Naive thymus-derived CD8-positive, alpha-beta T cell (primary cell): ENCODE measurements at regions not wholly inside any gene's neighbourhood (a gene's known extent, or its start where the extent isn't known, plus 50 kb on each side); places are given as distances from the start of the nearest gene placed in this dataset.
"Not testable (repeated sequence)": the region's sequence is repeated elsewhere in the genome, so short reads cannot be mapped to it uniquely, and the experiment has no call there.

ENCODE experiments used
- ATAC-seq, 2 donors: fragments of 150-1000 bp; cut with Tn5 transposase in 1 of 2; sonication (Bioruptor Pico), chemical (Tn5 transposase) in 1 of 2; 1 replicate in 1 of 2; 2 replicates in 1 of 2; pipeline ENCODE4 v1.10.0; 2021; ENCODE audit warnings: mild to moderate bottlenecking in 2 of 2, moderate library complexity in 2 of 2
- POLR2A ChIA-PET: fragments of 350-600 bp; sonication (Branson Sonifier 250); formaldehyde crosslinking; loops from one replicate; lab custom pipeline; 2021; ENCODE audit warnings: antibody characterized with exemption; lab: Charles Lee
- DNase-seq, 10 donors: peaks; one replicate each; pipeline versions ENCODE4 v3.0.0 to v3.0.0-alpha.2; 2020 to 2022
- H3K27ac Mint-ChIP-seq, 10 donors: one replicate each; pipeline ENCODE4 v1.8.0; 2020 to 2022; ENCODE audit warnings: mild to moderate bottlenecking in 10 of 10, mixed read lengths in 10 of 10, moderate library complexity in 4 of 10, inconsistent platforms in 1 of 10
- H3K27me3 Mint-ChIP-seq, 5 donors: one replicate each; pipeline ENCODE4 v1.8.0; 2021 to 2022; ENCODE audit warnings: mixed read lengths in 5 of 5
- H3K36me3 Mint-ChIP-seq, 3 donors: one replicate each; pipeline ENCODE4 v1.8.0; 2020 to 2022; ENCODE audit warnings: mixed read lengths in 3 of 3, mild to moderate bottlenecking in 2 of 3, inconsistent platforms in 1 of 3
- H3K4me1 Mint-ChIP-seq, 4 donors: one replicate each; pipeline ENCODE4 v1.8.0; 2021 to 2022; ENCODE audit warnings: mixed read lengths in 4 of 4
- H3K4me3 Mint-ChIP-seq, 10 donors: one replicate each; pipeline ENCODE4 v1.8.0; 2020 to 2022; ENCODE audit warnings: mild to moderate bottlenecking in 10 of 10, mixed read lengths in 10 of 10, moderate library complexity in 6 of 10, inconsistent platforms in 1 of 10
- H3K9me3 Mint-ChIP-seq, 9 donors: one replicate each; pipeline ENCODE4 v1.8.0; 2020 to 2022; ENCODE audit warnings: mixed read lengths in 9 of 9, mild to moderate bottlenecking in 3 of 9, inconsistent platforms in 1 of 9, moderate library complexity in 1 of 9

DNA sequence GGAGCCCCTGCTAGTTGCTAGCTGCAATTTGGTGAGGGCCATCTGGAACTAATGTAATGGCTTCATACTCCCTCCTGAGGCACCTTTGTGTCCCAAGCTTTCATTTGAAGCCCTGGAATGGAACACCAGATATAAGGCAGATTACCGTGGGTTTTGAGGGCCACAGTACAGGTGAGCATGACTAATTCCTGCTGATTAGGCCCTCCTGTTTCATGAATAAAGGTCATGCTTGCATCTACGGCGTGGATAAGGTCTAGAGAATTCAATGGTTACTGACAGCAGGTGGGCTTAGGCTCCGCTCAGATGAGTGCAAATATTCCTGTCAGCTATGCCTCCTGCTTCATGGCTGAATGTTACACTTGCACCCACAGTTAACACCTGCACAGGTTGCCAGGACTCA, 495.4 kb downstream of the NAP1L3 start:
- DNase-seq (no peak), ATAC-seq (no peak)
- Mint-ChIP-seq H3K9me3 (peaks cover 0 to 32% (median 10%) of the 10 kb centered on the region in 9 donors), H3K4me1 (no peaks in the 10 kb centered on the region), H3K4me3 (no peak overlapping the region), H3K36me3 (peaks cover 0 to 13% (median 0%) of the 10 kb centered on the region in 3 donors), H3K27ac (no peak overlapping the region), H3K27me3 (no peaks in the 10 kb centered on the region)
- POLR2A ChIA-PET, result no interaction called here

DNA sequence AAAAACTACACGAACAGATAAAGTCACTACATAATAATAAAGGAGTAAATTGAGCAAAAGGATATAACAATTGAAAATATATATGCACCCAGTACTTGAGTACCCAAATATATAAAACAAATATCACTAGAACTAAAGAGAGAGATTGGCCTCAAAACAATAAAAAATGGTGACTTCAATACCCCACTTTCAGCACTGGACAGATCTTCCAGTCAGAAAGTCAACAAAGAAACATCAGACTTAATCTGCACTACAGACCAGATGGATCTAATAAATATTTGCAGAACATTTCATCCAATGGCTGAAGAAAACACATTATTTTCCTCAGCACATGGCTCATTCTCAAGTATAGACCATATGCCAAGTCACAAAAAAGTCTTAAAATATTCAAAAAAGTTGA, 503.6 kb downstream of the NAP1L3 start:
- Mint-ChIP-seq H3K36me3 (peaks cover 0 to 27% (median 0%) of the 10 kb centered on the region in 3 donors), H3K4me3 (no peak overlapping the region), H3K9me3 (peaks cover 0 to 60% (median 16%) of the 10 kb centered on the region in 9 donors), H3K27me3 (no peaks in the 10 kb centered on the region), H3K4me1 (no peaks in the 10 kb centered on the region), H3K27ac (no peak overlapping the region)
- DNase-seq, result no peak
- no peak for ATAC-seq
- POLR2A ChIA-PET, result no interaction called here

DNA sequence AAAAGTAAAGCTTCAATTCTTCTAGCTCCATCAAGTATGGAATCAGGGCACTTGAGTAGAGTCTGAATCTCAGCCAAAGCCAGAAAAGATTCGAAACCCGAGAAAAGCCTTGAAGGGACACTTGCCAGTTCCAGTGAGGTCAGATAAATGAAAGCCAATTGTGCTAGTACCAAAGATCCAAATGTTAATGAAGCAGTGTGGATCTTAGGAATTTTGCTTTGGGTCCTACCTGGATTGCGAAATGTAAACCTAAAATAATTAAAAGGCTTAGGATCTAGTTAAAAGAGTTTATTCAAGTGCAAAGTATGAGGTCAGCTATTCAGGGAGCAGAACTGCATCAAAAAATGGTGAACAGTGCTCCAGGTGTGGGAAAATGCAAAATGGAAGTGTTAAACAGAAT, 552.6 kb downstream of the NAP1L3 start:
- ATAC-seq (no peak), DNase-seq (no peak)
- POLR2A ChIA-PET, result no interaction called here
- no peak overlapping the region for H3K4me3 Mint-ChIP-seq
- no peak overlapping the region for H3K27ac Mint-ChIP-seq
- H3K27me3 Mint-ChIP-seq, result no peaks in the 10 kb centered on the region
- no peaks in the 10 kb centered on the region for H3K36me3 Mint-ChIP-seq
- peaks cover 0 to 4% (median 0%) of the 10 kb centered on the region in 9 donors for H3K9me3 Mint-ChIP-seq
- H3K4me1 Mint-ChIP-seq, result no peaks in the 10 kb centered on the region

DNA sequence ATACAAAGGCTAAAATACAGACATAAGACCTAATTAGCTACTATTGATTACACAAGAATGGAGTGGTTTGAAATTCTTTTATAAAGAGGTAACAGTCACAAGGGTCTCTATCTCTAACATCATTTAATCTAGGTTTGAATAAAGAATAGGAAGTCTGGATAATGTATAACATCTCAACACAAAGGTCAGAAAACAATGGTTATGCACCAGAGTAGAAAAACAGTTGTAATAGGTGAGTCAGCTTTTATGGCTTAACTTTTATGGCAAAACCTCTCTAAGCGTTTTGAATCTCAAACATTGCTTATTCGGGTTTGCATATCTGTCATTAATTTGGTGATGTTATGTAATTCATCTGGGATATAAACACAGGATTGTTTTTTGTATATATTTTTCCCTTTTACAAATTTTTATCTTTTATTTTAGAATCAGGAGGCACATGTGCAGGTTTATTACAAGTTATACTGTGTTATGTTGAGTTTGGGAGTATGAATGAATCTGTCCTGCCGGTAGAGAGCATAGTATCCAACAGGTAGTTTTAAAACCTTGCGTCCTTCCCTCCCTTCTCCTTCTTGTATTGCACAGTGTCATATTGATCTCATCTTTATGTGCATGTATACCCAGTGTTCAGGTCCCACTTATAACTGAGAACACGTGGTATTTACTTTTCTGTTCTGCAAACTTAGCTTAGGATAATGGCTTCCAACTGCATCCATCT, 569.9 kb downstream of the NAP1L3 start:
- DNase-seq, H3K4me3 Mint-ChIP-seq, H3K36me3 Mint-ChIP-seq, POLR2A ChIA-PET, H3K4me1 Mint-ChIP-seq, H3K9me3 Mint-ChIP-seq, H3K27ac Mint-ChIP-seq, H3K27me3 Mint-ChIP-seq, ATAC-seq: not testable (repeated sequence)

DNA sequence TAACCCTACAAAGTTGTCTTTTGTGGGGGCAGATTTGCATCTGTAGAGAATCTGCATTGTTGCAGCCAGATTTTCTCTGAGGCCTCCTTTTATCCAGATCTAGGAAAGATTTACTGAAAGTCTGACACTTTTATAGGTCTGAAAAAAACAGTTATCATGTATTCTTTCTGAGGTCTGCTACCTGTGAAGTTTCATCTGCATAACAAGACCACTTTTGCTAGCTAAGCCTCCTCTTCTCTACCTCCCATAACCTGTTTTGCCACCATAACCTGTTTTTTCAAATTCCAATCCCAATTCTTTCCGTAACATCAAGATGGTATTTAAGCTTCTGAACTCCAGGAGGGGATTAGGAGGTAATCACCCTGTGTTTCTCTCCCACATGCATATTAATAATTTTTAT, 577.8 kb downstream of the NAP1L3 start:
- H3K9me3 Mint-ChIP-seq, H3K27ac Mint-ChIP-seq, POLR2A ChIA-PET, H3K36me3 Mint-ChIP-seq, ATAC-seq, H3K4me1 Mint-ChIP-seq, H3K4me3 Mint-ChIP-seq, DNase-seq, H3K27me3 Mint-ChIP-seq: not testable (repeated sequence)

DNA sequence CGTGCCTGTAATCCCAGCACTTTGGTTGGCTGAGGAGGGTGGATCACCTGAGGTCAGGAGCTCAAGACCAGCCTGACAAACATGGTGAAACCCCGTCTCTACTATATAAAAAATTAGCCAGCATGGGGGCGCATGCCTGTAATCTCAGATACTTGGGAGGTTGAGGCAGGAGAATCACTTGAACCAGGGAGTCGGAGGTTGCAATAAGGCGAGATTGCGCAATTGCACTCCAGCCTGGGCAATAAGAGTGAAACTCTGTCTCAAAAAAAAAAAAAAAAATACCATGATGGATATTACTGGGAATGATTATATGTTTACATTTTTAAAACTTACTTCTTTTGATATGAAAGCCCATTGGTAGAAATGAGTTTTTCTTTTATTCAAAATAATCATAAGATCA, 594.5 kb downstream of the NAP1L3 start:
- H3K9me3 Mint-ChIP-seq, H3K27ac Mint-ChIP-seq, POLR2A ChIA-PET, DNase-seq, H3K36me3 Mint-ChIP-seq, H3K4me3 Mint-ChIP-seq, ATAC-seq, H3K27me3 Mint-ChIP-seq, H3K4me1 Mint-ChIP-seq: not testable (repeated sequence)

DNA sequence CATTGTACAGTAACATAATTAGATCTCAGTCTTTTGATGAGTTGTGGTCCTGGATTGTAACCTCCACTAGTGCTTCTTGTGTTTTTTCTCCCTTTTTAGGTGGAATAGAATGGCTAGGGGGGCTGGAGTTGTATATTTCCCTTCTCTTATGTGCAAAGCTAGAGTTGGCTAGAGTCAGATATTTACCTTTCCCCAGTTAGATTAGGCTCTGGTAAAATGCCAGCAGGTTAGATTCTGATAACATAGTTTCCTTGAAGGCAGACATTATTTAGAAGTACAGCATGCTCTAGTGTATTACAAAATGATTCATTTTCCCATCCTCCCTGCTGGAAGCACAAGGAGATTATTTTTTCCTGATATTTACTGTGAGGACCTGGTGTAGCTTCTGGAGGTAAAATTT, 618.1 kb downstream of the NAP1L3 start:
- H3K9me3 Mint-ChIP-seq, POLR2A ChIA-PET, H3K36me3 Mint-ChIP-seq, ATAC-seq, H3K27ac Mint-ChIP-seq, H3K4me1 Mint-ChIP-seq, DNase-seq, H3K27me3 Mint-ChIP-seq, H3K4me3 Mint-ChIP-seq: not testable (repeated sequence)

DNA sequence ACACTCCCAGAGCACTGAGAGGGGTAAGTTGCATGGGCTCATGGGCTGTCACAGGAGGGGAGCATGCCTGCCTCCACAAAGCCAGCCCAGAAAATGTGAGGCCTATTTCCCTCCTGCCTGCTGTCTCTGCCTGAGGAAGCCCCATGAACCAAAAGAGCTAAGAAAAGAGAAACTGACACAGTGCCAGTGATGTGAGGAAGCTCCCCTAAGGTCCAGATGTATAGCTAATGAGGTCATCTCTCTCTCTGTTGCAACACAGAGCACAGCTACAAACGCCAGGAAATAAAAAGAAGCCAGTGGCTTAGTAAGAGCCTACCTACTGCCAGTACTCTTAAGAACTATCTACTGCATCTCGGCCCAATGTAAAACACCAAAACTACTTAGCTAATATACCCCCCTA, 653.5 kb downstream of the NAP1L3 start:
- POLR2A ChIA-PET, H3K27ac Mint-ChIP-seq: not testable (repeated sequence)

DNA sequence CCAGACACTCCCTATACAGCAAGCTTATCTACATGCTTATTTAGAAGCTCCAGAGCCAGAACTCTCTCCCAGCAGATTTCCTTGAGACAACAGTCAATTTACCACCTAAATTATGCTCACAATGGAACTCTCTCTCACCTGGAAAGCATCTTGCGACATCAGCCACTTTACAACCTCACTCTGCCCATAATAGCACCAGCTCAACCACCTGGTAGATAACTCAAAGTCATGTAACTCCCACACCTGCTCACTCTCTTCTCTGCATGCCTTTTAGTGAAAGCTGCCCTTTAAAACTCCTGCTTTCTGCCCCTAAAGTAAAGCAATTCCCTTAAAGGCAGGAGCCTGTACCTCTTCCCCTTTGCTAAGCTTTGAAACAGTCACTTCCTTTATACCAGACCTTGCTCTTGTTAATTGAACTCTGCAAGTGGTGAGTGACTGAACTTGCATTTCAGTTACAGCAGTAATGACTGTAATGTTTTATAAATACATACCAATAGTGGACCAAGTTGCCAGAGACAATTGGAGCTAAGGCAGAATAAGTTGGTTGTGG, 658.8 kb downstream of the NAP1L3 start:
- H3K36me3 Mint-ChIP-seq, DNase-seq, H3K27ac Mint-ChIP-seq, POLR2A ChIA-PET, H3K4me3 Mint-ChIP-seq, ATAC-seq, H3K4me1 Mint-ChIP-seq, H3K9me3 Mint-ChIP-seq, H3K27me3 Mint-ChIP-seq: not testable (repeated sequence)

More for the DNA sequence above, 653.5 kb downstream of the NAP1L3 start:
- not testable (repeated sequence) for H3K27me3 Mint-ChIP-seq, H3K4me3 Mint-ChIP-seq, DNase-seq, ATAC-seq, H3K36me3 Mint-ChIP-seq, H3K4me1 Mint-ChIP-seq
- H3K9me3 Mint-ChIP-seq, result peaks cover 0 to 10% (median 0%) of the 10 kb centered on the region in 9 donors
